ENCODE measurements at regions not wholly inside any gene's neighbourhood (a gene's known extent, or its start where the extent isn't known, plus 50 kb on each side); places are given as distances from the start of the nearest gene placed in this dataset.

DNA sequence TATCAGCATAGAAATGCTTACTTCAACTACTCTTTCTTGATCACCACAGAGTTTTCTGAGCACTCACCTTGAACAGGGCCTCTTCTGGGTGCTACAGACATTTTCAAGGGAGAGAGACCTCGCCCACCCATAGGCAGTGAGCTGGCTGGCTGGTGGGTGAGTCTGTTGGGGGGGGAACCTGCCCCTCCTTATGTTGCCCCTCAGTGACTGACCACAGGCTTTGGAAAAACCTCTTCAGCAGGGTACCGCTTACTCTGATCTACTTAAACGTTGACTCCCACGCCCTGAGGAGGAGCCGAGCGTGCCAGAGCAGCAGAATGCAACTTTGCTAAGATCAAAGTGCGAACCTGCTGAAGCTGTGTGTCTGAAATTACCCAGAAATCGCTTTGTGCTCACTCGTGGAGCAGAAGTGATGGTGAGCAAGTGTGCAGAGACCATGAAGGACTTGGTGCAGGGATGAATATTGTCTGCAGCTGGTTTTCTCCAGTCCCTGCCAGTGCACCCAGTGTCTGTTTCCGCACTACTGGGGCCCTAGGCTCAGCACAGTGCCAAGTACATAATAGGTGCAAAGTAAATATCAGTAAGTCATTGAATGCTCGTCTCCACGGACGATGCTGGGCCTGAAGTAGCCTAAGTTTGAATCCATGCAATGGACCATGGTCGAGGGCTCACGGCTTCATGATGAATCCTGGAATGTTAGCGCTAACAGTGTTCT is 158.7 kb upstream of the IRF2BP2 start (continued):
- TF ChIP-seq, protein P1, sequence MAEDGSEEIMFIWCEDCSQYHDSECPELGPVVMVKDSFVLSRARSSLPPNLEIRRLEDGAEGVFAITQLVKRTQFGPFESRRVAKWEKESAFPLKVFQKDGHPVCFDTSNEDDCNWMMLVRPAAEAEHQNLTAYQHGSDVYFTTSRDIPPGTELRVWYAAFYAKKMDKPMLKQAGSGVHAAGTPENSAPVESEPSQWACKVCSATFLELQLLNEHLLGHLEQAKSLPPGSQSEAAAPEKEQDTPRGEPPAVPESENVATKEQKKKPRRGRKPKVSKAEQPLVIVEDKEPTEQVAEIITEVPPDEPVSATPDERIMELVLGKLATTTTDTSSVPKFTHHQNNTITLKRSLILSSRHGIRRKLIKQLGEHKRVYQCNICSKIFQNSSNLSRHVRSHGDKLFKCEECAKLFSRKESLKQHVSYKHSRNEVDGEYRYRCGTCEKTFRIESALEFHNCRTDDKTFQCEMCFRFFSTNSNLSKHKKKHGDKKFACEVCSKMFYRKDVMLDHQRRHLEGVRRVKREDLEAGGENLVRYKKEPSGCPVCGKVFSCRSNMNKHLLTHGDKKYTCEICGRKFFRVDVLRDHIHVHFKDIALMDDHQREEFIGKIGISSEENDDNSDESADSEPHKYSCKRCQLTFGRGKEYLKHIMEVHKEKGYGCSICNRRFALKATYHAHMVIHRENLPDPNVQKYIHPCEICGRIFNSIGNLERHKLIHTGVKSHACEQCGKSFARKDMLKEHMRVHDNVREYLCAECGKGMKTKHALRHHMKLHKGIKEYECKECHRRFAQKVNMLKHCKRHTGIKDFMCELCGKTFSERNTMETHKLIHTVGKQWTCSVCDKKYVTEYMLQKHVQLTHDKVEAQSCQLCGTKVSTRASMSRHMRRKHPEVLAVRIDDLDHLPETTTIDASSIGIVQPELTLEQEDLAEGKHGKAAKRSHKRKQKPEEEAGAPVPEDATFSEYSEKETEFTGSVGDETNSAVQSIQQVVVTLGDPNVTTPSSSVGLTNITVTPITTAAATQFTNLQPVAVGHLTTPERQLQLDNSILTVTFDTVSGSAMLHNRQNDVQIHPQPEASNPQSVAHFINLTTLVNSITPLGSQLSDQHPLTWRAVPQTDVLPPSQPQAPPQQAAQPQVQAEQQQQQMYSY (CRISPR knock-in tag; IDR thresholded peaks at IDR 0.05) = no peak
- TF ChIP-seq ARNT2 (CRISPR knock-in tag; IDR thresholded peaks at IDR 0.05; ENCODE audit: low read depth) (no peak), SKI (IDR thresholded peaks at IDR 0.05; ENCODE audit: partially characterized antibody) (no peak), ZNF367 (CRISPR knock-in tag; IDR thresholded peaks at IDR 0.05; ENCODE audit: borderline replicate concordance) (no peak), ISL2 (CRISPR knock-in tag; IDR thresholded peaks at IDR 0.05) (no peak), FOXJ3 (CRISPR knock-in tag; IDR thresholded peaks at IDR 0.05; ENCODE audit: borderline replicate concordance) (no peak), ZFP1 (CRISPR knock-in tag; IDR thresholded peaks at IDR 0.05) (no peak), ZNF207 (IDR thresholded peaks at IDR 0.05; ENCODE audit: borderline replicate concordance) (no peak), NFYC (CRISPR knock-in tag; IDR thresholded peaks at IDR 0.05) (0 out of 2 replicates have a peak, but pooled peaks have one; percentile 6), ZNF234 (CRISPR knock-in tag; conservative IDR thresholded peaks at IDR 0.05) (no peak), KDM1A (CRISPR knock-in tag; IDR thresholded peaks at IDR 0.05) (peak; percentile 43; the same call in 1 of the 2 replicates), TEAD3 (CRISPR knock-in tag; optimal IDR thresholded peaks at IDR 0.05; ENCODE audit: borderline replicate concordance) (peak; percentile 41), ZSCAN20 (CRISPR knock-in tag; IDR thresholded peaks at IDR 0.05; ENCODE audit: borderline replicate concordance) (no peak)
- TF ChIP-seq, protein P2, sequence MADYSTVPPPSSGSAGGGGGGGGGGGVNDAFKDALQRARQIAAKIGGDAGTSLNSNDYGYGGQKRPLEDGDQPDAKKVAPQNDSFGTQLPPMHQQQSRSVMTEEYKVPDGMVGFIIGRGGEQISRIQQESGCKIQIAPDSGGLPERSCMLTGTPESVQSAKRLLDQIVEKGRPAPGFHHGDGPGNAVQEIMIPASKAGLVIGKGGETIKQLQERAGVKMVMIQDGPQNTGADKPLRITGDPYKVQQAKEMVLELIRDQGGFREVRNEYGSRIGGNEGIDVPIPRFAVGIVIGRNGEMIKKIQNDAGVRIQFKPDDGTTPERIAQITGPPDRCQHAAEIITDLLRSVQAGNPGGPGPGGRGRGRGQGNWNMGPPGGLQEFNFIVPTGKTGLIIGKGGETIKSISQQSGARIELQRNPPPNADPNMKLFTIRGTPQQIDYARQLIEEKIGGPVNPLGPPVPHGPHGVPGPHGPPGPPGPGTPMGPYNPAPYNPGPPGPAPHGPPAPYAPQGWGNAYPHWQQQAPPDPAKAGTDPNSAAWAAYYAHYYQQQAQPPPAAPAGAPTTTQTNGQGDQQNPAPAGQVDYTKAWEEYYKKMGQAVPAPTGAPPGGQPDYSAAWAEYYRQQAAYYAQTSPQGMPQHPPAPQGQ (CRISPR knock-in tag; IDR thresholded peaks at IDR 0.05; ENCODE audit: borderline replicate concordance) = no peak
- TF ChIP-seq, protein P3, sequence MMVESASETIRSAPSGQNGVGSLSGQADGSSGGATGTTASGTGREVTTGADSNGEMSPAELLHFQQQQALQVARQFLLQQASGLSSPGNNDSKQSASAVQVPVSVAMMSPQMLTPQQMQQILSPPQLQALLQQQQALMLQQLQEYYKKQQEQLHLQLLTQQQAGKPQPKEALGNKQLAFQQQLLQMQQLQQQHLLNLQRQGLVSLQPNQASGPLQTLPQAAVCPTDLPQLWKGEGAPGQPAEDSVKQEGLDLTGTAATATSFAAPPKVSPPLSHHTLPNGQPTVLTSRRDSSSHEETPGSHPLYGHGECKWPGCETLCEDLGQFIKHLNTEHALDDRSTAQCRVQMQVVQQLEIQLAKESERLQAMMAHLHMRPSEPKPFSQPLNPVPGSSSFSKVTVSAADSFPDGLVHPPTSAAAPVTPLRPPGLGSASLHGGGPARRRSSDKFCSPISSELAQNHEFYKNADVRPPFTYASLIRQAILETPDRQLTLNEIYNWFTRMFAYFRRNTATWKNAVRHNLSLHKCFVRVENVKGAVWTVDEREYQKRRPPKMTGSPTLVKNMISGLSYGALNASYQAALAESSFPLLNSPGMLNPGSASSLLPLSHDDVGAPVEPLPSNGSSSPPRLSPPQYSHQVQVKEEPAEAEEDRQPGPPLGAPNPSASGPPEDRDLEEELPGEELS (CRISPR knock-in tag; IDR thresholded peaks at IDR 0.05) = no peak
- TF ChIP-seq, protein P4, sequence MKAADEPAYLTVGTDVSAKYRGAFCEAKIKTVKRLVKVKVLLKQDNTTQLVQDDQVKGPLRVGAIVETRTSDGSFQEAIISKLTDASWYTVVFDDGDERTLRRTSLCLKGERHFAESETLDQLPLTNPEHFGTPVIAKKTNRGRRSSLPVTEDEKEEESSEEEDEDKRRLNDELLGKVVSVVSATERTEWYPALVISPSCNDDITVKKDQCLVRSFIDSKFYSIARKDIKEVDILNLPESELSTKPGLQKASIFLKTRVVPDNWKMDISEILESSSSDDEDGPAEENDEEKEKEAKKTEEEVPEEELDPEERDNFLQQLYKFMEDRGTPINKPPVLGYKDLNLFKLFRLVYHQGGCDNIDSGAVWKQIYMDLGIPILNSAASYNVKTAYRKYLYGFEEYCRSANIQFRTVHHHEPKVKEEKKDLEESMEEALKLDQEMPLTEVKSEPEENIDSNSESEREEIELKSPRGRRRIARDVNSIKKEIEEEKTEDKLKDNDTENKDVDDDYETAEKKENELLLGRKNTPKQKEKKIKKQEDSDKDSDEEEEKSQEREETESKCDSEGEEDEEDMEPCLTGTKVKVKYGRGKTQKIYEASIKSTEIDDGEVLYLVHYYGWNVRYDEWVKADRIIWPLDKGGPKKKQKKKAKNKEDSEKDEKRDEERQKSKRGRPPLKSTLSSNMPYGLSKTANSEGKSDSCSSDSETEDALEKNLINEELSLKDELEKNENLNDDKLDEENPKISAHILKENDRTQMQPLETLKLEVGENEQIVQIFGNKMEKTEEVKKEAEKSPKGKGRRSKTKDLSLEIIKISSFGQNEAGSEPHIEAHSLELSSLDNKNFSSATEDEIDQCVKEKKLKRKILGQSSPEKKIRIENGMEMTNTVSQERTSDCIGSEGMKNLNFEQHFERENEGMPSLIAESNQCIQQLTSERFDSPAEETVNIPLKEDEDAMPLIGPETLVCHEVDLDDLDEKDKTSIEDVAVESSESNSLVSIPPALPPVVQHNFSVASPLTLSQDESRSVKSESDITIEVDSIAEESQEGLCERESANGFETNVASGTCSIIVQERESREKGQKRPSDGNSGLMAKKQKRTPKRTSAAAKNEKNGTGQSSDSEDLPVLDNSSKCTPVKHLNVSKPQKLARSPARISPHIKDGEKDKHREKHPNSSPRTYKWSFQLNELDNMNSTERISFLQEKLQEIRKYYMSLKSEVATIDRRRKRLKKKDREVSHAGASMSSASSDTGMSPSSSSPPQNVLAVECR (CRISPR knock-in tag; IDR thresholded peaks at IDR 0.05; ENCODE audit: borderline replicate concordance) = peak; percentile 36; the same call in 1 of the 2 replicates
